ENCODE measurements at regions not wholly inside any gene's neighbourhood (a gene's known extent, or its start where the extent isn't known, plus 50 kb on each side); places are given as distances from the start of the nearest gene placed in this dataset.

GRCh38 chr3:113374078-113374477 is 67.2 kb downstream of the CFAP44 start:
- TF ChIP-seq, protein P1, sequence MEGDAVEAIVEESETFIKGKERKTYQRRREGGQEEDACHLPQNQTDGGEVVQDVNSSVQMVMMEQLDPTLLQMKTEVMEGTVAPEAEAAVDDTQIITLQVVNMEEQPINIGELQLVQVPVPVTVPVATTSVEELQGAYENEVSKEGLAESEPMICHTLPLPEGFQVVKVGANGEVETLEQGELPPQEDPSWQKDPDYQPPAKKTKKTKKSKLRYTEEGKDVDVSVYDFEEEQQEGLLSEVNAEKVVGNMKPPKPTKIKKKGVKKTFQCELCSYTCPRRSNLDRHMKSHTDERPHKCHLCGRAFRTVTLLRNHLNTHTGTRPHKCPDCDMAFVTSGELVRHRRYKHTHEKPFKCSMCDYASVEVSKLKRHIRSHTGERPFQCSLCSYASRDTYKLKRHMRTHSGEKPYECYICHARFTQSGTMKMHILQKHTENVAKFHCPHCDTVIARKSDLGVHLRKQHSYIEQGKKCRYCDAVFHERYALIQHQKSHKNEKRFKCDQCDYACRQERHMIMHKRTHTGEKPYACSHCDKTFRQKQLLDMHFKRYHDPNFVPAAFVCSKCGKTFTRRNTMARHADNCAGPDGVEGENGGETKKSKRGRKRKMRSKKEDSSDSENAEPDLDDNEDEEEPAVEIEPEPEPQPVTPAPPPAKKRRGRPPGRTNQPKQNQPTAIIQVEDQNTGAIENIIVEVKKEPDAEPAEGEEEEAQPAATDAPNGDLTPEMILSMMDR (conservative IDR thresholded peaks at IDR 0.05) = no peak
- no peak for TF ChIP-seq EZH2 (IDR thresholded peaks at IDR 0.05; ENCODE audit: low read depth)
